Cardiac muscle cell (in vitro differentiated cells and primary cell): ENCODE measurements at regions not wholly inside any gene's neighbourhood (a gene's known extent, or its start where the extent isn't known, plus 50 kb on each side); places are given as distances from the start of the nearest gene placed in this dataset.

Experiments used
- DNase-seq, 2 donors: peaks; one replicate each; pipeline versions ENCODE4 v3.0.0 to v3.0.0-alpha.2; 2010 to 2017; ENCODE audit warnings: low read depth in 1 of 2, low spot score in 1 of 2
- H3K27ac ChIP-seq: fragments of 200-600 bp; sonication (generic); 2 replicates; pipeline ENCODE4 v1.5.1; 2016
- H3K27me3 ChIP-seq: fragments of 200-600 bp; sonication (generic); 2 replicates; pipeline ENCODE4 v1.6.0; 2016; ENCODE audit warnings: control low read depth
- H3K36me3 ChIP-seq: fragments of 200-600 bp; sonication (generic); 2 replicates; pipeline ENCODE4 v1.5.1; 2016; ENCODE audit warnings: control low read depth
- H3K4me1 ChIP-seq: fragments of 200-600 bp; sonication (generic); 2 replicates; pipeline ENCODE4 v1.8.1; 2017; ENCODE audit warnings: low read depth, mild to moderate bottlenecking, mixed run types
- H3K4me3 ChIP-seq: fragments of 200-600 bp; sonication (generic); 2 replicates; pipeline ENCODE4 v1.5.1; 2016; ENCODE audit warnings: mild to moderate bottlenecking
- H3K9me3 ChIP-seq: fragments of 200-600 bp; sonication (generic); 2 replicates; pipeline ENCODE4 v1.5.1; 2017; ENCODE audit warnings: low read depth, mild to moderate bottlenecking, control low read depth
- CTCF ChIP-seq: IDR thresholded peaks from 2 replicates; pipeline ENCODE4 v1.5.1; 2012; ENCODE audit warnings: low read depth, mild to moderate bottlenecking, low read length

DNA sequence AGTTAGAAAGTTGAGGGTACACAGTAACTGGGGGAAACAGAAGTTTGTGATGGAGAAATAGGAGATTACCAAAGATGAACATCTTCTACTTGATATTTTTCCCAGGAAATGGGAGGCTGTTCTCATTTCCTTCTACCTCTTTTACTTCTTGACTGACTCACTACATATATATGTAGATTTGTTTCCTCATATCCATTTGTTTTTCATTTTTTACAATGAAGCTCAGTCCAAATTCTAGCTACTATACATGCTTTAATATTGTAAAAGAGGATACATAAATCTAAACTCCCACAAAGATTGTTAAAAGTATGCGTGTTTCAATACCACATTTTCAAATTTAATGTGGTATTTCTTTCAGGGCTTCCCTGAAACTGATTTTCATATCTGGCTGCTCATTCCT, 366.6 kb upstream of the NCAM2 start:
- TF ChIP-seq CTCF, result no peak
- DNase-seq, result no peak
- Histone ChIP-seq H3K36me3 (no peaks in the 10 kb centered on the region), H3K27ac (no peak overlapping the region), H3K4me1 (peaks cover 6% of the 10 kb centered on the region), H3K4me3 (no peak overlapping the region), H3K27me3 (no peaks in the 10 kb centered on the region), H3K9me3 (no peaks in the 10 kb centered on the region)

- H3K36me3 ChIP-seq, result no peaks in the 10 kb centered on the region
- peak in 1 of 2 donors; percentile 1 for DNase-seq
- no peaks in the 10 kb centered on the region for H3K9me3 ChIP-seq
- H3K4me3 ChIP-seq, result no peak overlapping the region
- no peak for TF ChIP-seq CTCF
- no peaks in the 10 kb centered on the region for H3K4me1 ChIP-seq
- H3K27ac ChIP-seq, result no peak overlapping the region
- no peaks in the 10 kb centered on the region for H3K27me3 ChIP-seq
Observed at GRCh38 chr21:20639026-20639425, 359.2 kb upstream of the NCAM2 start.

DNA sequence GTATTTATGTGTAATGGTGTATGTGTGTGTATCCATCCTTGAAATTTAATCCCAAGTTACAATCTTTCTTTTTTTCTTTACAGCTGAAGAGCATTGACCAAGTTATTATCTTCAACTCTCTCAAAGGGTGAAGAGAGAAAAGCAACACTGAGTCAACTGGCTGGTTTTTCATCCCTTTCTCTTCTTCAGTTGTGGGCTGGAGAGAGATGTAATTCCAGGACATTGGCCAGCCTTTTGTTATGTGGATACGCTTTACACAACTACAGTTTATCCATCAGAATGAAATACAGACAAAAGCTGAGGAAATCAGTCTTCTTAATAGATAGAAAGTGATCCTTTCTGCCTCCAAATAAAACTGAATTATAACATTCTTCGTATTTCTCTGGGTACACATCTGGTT, 357.0 kb upstream of the NCAM2 start:
- Histone ChIP-seq H3K4me1 (no peaks in the 10 kb centered on the region), H3K27me3 (no peaks in the 10 kb centered on the region), H3K9me3 (no peaks in the 10 kb centered on the region), H3K36me3 (no peaks in the 10 kb centered on the region), H3K4me3 (no peak overlapping the region), H3K27ac (no peak overlapping the region)
- no peak for DNase-seq
- no peak for TF ChIP-seq CTCF

- TF ChIP-seq CTCF, result no peak
- Histone ChIP-seq H3K9me3 (no peaks in the 10 kb centered on the region), H3K27me3 (no peaks in the 10 kb centered on the region), H3K36me3 (no peaks in the 10 kb centered on the region), H3K4me1 (no peaks in the 10 kb centered on the region), H3K4me3 (no peak overlapping the region), H3K27ac (no peak overlapping the region)
- DNase-seq, result no peak
Observed at GRCh38 chr21:20642681-20643080, 355.5 kb upstream of the NCAM2 start.

DNA sequence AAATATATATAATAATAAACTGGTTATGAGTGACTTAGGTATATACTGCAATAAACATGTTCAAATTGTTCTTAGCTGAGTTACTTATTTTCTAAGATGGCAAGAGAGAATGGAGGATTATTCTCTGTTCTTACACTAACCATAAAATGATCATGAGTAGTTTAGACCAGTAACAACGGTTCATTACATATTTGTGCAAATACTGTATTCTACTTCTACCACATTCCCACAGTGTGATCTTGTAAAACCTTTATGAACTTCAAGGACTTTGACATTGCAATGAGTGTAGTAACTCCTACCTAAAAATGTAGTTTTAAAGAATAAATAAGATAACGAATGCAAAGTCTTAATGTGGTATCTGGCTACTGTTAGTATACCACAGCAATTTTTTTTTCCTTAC, 353.7 kb upstream of the NCAM2 start:
- Histone ChIP-seq H3K27me3 (no peaks in the 10 kb centered on the region), H3K36me3 (no peaks in the 10 kb centered on the region), H3K4me1 (no peaks in the 10 kb centered on the region), H3K4me3 (no peak overlapping the region), H3K9me3 (no peaks in the 10 kb centered on the region), H3K27ac (no peak overlapping the region)
- TF ChIP-seq CTCF, result no peak
- no peak for DNase-seq

DNA sequence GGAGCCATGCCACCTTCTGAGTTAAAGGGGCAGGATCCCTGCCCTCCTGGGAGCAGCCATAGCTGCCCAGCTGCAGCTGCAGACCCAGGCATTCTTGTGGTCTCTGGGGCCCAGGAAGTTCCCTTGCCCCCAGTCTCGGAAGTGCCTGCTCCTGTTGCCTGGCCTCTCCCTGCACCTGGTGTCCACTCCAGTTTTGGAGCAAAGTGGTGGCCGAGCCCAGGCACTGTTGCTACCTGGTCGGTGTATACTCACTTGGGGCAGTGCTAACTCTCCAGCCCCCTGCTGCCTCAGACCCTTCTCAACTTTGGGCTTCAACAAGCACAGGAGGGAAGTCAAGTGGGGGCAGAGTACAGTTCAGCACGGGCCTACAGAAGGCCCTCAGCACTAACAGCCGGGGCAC, 352.9 kb upstream of the NCAM2 start:
- no peak overlapping the region for H3K27ac ChIP-seq
- no peaks in the 10 kb centered on the region for H3K9me3 ChIP-seq
- no peak for TF ChIP-seq CTCF
- no peaks in the 10 kb centered on the region for H3K4me1 ChIP-seq
- DNase-seq, result no peak
- H3K4me3 ChIP-seq, result no peak overlapping the region
- no peaks in the 10 kb centered on the region for H3K27me3 ChIP-seq
- no peaks in the 10 kb centered on the region for H3K36me3 ChIP-seq
